ENCODE measurements at regions not wholly inside any gene's neighbourhood (a gene's known extent, or its start where the extent isn't known, plus 50 kb on each side); places are given as distances from the start of the nearest gene placed in this dataset.

- Mint-ChIP-seq H3K27me3 (ENCODE audit: insufficient read depth) (peaks cover 15% of the 10 kb centered on the region), H3K4me3 (no peak overlapping the region)
Measured at GRCh38 chr22:34070531-34070930, 150.3 kb upstream of the LARGE1 start.

GRCh38 chr22:34072585-34072984 is 152.3 kb upstream of the LARGE1 start:
- Histone ChIP-seq H3K4me1 (ENCODE audit: control insufficient read depth, insufficient read depth, low read length) (no peaks in the 10 kb centered on the region), H3K9me3 (ENCODE audit: control insufficient read depth, low read length) (no peaks in the 10 kb centered on the region), H3K27ac (ENCODE audit: low read depth, low read length) (no peak overlapping the region), H3K4me3 (ENCODE audit: low read length) (no peak overlapping the region), H3K27me3 (ENCODE audit: control insufficient read depth, insufficient read depth, low read length, poor library complexity, severe bottlenecking) (peaks cover 13% of the 10 kb centered on the region), H3K9ac (ENCODE audit: extremely low read depth, low read length, poor library complexity, severe bottlenecking) (no peak overlapping the region), H3K36me3 (ENCODE audit: control insufficient read depth, insufficient read depth, low read length) (no peaks in the 10 kb centered on the region)
- Mint-ChIP-seq H3K27ac (no peak overlapping the region), H3K4me3 (no peak overlapping the region), H3K4me1 (no peaks in the 10 kb centered on the region), H3K9me3 (no peaks in the 10 kb centered on the region), H3K36me3 (ENCODE audit: low read depth) (no peaks in the 10 kb centered on the region), H3K27me3 (ENCODE audit: insufficient read depth) (peaks cover 14% of the 10 kb centered on the region)
- TF ChIP-seq, protein P1, sequence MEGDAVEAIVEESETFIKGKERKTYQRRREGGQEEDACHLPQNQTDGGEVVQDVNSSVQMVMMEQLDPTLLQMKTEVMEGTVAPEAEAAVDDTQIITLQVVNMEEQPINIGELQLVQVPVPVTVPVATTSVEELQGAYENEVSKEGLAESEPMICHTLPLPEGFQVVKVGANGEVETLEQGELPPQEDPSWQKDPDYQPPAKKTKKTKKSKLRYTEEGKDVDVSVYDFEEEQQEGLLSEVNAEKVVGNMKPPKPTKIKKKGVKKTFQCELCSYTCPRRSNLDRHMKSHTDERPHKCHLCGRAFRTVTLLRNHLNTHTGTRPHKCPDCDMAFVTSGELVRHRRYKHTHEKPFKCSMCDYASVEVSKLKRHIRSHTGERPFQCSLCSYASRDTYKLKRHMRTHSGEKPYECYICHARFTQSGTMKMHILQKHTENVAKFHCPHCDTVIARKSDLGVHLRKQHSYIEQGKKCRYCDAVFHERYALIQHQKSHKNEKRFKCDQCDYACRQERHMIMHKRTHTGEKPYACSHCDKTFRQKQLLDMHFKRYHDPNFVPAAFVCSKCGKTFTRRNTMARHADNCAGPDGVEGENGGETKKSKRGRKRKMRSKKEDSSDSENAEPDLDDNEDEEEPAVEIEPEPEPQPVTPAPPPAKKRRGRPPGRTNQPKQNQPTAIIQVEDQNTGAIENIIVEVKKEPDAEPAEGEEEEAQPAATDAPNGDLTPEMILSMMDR (conservative IDR thresholded peaks at IDR 0.05) = no peak
- 84% methylated on average over 3 of the region's 4 CpGs; no CpG with 5 or more reads in 1 of the 2 experiments for WGBS, 2 experiments (ENCODE audit: insufficient coverage in 1 of 2, insufficient read length in 1 of 2)
- no peak for DNase-seq

More at GRCh38 chr22:34070531-34070930, 150.3 kb upstream of the LARGE1 start:
- DNase-seq = no peak
- H3K9me3 ChIP-seq (ENCODE audit: control insufficient read depth, low read length) = no peaks in the 10 kb centered on the region
- no peaks in the 10 kb centered on the region for H3K4me1 Mint-ChIP-seq
- H3K4me3 ChIP-seq (ENCODE audit: low read length) = no peak overlapping the region
- no peaks in the 10 kb centered on the region for H3K36me3 Mint-ChIP-seq (ENCODE audit: low read depth)
- 74 to 81% methylated on average over 3 of the region's 3 CpGs for WGBS, 2 experiments (ENCODE audit: insufficient coverage in 1 of 2, insufficient read length in 1 of 2)
- TF ChIP-seq, protein P1 (conservative IDR thresholded peaks at IDR 0.05) = no peak
- H3K36me3 ChIP-seq (ENCODE audit: control insufficient read depth, insufficient read depth, low read length) = no peaks in the 10 kb centered on the region
- peaks cover 13% of the 10 kb centered on the region for H3K27me3 ChIP-seq (ENCODE audit: control insufficient read depth, insufficient read depth, low read length, poor library complexity, severe bottlenecking)
- H3K4me1 ChIP-seq (ENCODE audit: control insufficient read depth, insufficient read depth, low read length) = no peaks in the 10 kb centered on the region
- H3K27ac ChIP-seq (ENCODE audit: low read depth, low read length) = no peak overlapping the region
- no peak overlapping the region for H3K9ac ChIP-seq (ENCODE audit: extremely low read depth, low read length, poor library complexity, severe bottlenecking)
- no peak overlapping the region for H3K27ac Mint-ChIP-seq
- no peaks in the 10 kb centered on the region for H3K9me3 Mint-ChIP-seq

GRCh38 chr22:34080433-34080832 is 160.2 kb upstream of the LARGE1 start:
- Histone ChIP-seq H3K27me3 (ENCODE audit: control insufficient read depth, insufficient read depth, low read length, poor library complexity, severe bottlenecking) (no peaks in the 10 kb centered on the region), H3K4me1 (ENCODE audit: control insufficient read depth, insufficient read depth, low read length) (no peaks in the 10 kb centered on the region), H3K4me3 (ENCODE audit: low read length) (no peak overlapping the region), H3K9ac (ENCODE audit: extremely low read depth, low read length, poor library complexity, severe bottlenecking) (no peak overlapping the region), H3K36me3 (ENCODE audit: control insufficient read depth, insufficient read depth, low read length) (no peaks in the 10 kb centered on the region), H3K27ac (ENCODE audit: low read depth, low read length) (no peak overlapping the region), H3K9me3 (ENCODE audit: control insufficient read depth, low read length) (no peaks in the 10 kb centered on the region)
- TF ChIP-seq, protein P1 (conservative IDR thresholded peaks at IDR 0.05) = no peak
- WGBS, 2 experiments (ENCODE audit: insufficient coverage in 1 of 2, insufficient read length in 1 of 2) = 95 to 96% methylated on average over 2 of the region's 2 CpGs
- H3K36me3 Mint-ChIP-seq (ENCODE audit: low read depth) = no peaks in the 10 kb centered on the region
- H3K4me3 Mint-ChIP-seq = no peak overlapping the region
- H3K27me3 Mint-ChIP-seq (ENCODE audit: insufficient read depth) = peaks cover 3% of the 10 kb centered on the region
- H3K27ac Mint-ChIP-seq = no peak overlapping the region
- no peaks in the 10 kb centered on the region for H3K4me1 Mint-ChIP-seq
- DNase-seq = no peak
- peaks cover 1% of the 10 kb centered on the region for H3K9me3 Mint-ChIP-seq
